ENCODE measurements at regions not wholly inside any gene's neighbourhood (a gene's known extent, or its start where the extent isn't known, plus 50 kb on each side); places are given as distances from the start of the nearest gene placed in this dataset.
A peak's percentile ranks its signal among the peaks of the same experiment; 100 is the strongest.

- H3K36me3 ChIP-seq: no peaks in the 10 kb centered on the region
- intact Hi-C loops (cut with micrococcal nuclease): no loop called here
- DNase-seq: no peak
- no peaks in the 10 kb centered on the region for H3K9me3 ChIP-seq (replicated peaks)
- TF ChIP-seq CTCF (IDR thresholded peaks at IDR 0.05; ENCODE audit: borderline replicate concordance): no peak
- H3K27ac ChIP-seq (replicated peaks): peak overlapping the region; percentile 59
- no peaks in the 10 kb centered on the region for H3K27me3 ChIP-seq (ENCODE audit: low read depth)
- no peak overlapping the region for H3K4me3 ChIP-seq
- H3K4me1 ChIP-seq: peaks cover 98% of the 10 kb centered on the region
These were observed 107.0 kb upstream of the AKIP1 start for GRCh38 chr11:8803973-8804372.

- no peak for TF ChIP-seq CTCF (IDR thresholded peaks at IDR 0.05; ENCODE audit: borderline replicate concordance)
- Histone ChIP-seq H3K4me3 (no peak overlapping the region), H3K27ac (replicated peaks) (peak overlapping the region; percentile 59), H3K27me3 (ENCODE audit: low read depth) (no peaks in the 10 kb centered on the region), H3K9me3 (replicated peaks) (no peaks in the 10 kb centered on the region), H3K36me3 (no peaks in the 10 kb centered on the region), H3K4me1 (peaks cover 98% of the 10 kb centered on the region)
- DNase-seq: no peak
- intact Hi-C loops (cut with micrococcal nuclease): no loop called here
These were observed 105.7 kb upstream of the AKIP1 start for GRCh38 chr11:8805296-8805695.

- Histone ChIP-seq H3K4me1 (peaks cover 97% of the 10 kb centered on the region), H3K27ac (replicated peaks) (peak overlapping the region; percentile 89), H3K36me3 (no peaks in the 10 kb centered on the region), H3K9me3 (replicated peaks) (no peaks in the 10 kb centered on the region), H3K27me3 (ENCODE audit: low read depth) (no peaks in the 10 kb centered on the region), H3K4me3 (peak overlapping the region; percentile 78)
- TF ChIP-seq CTCF (IDR thresholded peaks at IDR 0.05; ENCODE audit: borderline replicate concordance): no peak
- intact Hi-C loops (cut with micrococcal nuclease): no loop called here
- DNase-seq: peak; percentile 30
These were observed 104.0 kb upstream of the AKIP1 start for GRCh38 chr11:8806974-8807373.

GRCh38 chr11:8807544-8808225 is 103.3 kb upstream of the AKIP1 start:
- Histone ChIP-seq H3K27me3 (ENCODE audit: low read depth) (no peaks in the 10 kb centered on the region), H3K36me3 (no peaks in the 10 kb centered on the region), H3K4me1 (peaks cover 97% of the 10 kb centered on the region), H3K4me3 (peak overlapping the region; percentile 78), H3K27ac (replicated peaks) (peak overlapping the region; percentile 89), H3K9me3 (replicated peaks) (no peaks in the 10 kb centered on the region)
- peak; percentile 44 for DNase-seq
- intact Hi-C loops (cut with micrococcal nuclease): no loop called here
- no peak for TF ChIP-seq CTCF (IDR thresholded peaks at IDR 0.05; ENCODE audit: borderline replicate concordance)

GRCh38 chr11:8808226-8808585 is 102.8 kb upstream of the AKIP1 start:
- Histone ChIP-seq H3K4me1 (peaks cover 95% of the 10 kb centered on the region), H3K36me3 (no peaks in the 10 kb centered on the region), H3K27me3 (ENCODE audit: low read depth) (no peaks in the 10 kb centered on the region), H3K9me3 (replicated peaks) (no peaks in the 10 kb centered on the region), H3K27ac (replicated peaks) (peak overlapping the region; percentile 89), H3K4me3 (peak overlapping the region; percentile 78)
- no peak for TF ChIP-seq CTCF (IDR thresholded peaks at IDR 0.05; ENCODE audit: borderline replicate concordance)
- no peak for DNase-seq
- intact Hi-C loops (cut with micrococcal nuclease): no loop called here
